ENCODE measurements at regions not wholly inside any gene's neighbourhood (a gene's known extent, or its start where the extent isn't known, plus 50 kb on each side); places are given as distances from the start of the nearest gene placed in this dataset.

DNA sequence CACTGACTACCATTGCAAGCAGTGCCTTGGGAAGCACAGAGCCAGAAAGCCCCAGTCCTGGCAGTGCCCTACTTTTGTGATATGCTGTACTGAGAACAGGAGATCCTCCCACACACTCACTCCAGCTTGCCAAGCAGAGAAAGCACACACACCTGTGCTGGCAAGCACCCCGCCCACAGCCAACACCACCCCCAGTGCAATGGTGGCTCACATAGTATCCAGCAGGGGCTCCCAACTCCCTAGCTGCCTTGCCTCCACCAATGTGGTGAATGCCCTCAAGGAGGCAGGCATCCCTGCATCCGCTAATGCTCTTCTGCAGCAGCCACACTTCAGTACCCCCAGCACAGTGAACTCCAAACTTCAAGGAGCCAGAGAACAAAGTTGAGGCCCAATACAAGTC lies 1655.8 kb downstream of the SUCLG1 start:
- TF ChIP-seq, protein P1, sequence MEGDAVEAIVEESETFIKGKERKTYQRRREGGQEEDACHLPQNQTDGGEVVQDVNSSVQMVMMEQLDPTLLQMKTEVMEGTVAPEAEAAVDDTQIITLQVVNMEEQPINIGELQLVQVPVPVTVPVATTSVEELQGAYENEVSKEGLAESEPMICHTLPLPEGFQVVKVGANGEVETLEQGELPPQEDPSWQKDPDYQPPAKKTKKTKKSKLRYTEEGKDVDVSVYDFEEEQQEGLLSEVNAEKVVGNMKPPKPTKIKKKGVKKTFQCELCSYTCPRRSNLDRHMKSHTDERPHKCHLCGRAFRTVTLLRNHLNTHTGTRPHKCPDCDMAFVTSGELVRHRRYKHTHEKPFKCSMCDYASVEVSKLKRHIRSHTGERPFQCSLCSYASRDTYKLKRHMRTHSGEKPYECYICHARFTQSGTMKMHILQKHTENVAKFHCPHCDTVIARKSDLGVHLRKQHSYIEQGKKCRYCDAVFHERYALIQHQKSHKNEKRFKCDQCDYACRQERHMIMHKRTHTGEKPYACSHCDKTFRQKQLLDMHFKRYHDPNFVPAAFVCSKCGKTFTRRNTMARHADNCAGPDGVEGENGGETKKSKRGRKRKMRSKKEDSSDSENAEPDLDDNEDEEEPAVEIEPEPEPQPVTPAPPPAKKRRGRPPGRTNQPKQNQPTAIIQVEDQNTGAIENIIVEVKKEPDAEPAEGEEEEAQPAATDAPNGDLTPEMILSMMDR (IDR thresholded peaks at IDR 0.05; ENCODE audit: borderline replicate concordance, extremely low read depth, low read length, poor library complexity, severe bottlenecking) = no peak
- TF ChIP-seq EZH2 (IDR thresholded peaks at IDR 0.05; ENCODE audit: borderline replicate concordance, low read depth, low read length, severe bottlenecking) = no peak
